ENCODE measurements at regions not wholly inside any gene's neighbourhood (a gene's known extent, or its start where the extent isn't known, plus 50 kb on each side); places are given as distances from the start of the nearest gene placed in this dataset.

- TF ChIP-seq KAT7 (CRISPR knock-in tag; IDR thresholded peaks at IDR 0.05; ENCODE audit: borderline replicate concordance) (no peak), ZNF695 (CRISPR knock-in tag; IDR thresholded peaks at IDR 0.05) (no peak), ZNF436 (CRISPR knock-in tag; IDR thresholded peaks at IDR 0.05) (no peak), TAF9B (IDR thresholded peaks at IDR 0.05; ENCODE audit: partially characterized antibody) (peak; percentile 33), ZFX (CRISPR knock-in tag; IDR thresholded peaks at IDR 0.05) (no peak), RUNX1 (IDR thresholded peaks at IDR 0.05; ENCODE audit: low read depth) (no peak), POLR2H (tag; IDR thresholded peaks at IDR 0.05; ENCODE audit: low read depth) (peak; percentile 12; the same call in 1 of the 2 replicates), ZNF551 (CRISPR knock-in tag; IDR thresholded peaks at IDR 0.05) (no peak)
- TF ChIP-seq, protein P1, sequence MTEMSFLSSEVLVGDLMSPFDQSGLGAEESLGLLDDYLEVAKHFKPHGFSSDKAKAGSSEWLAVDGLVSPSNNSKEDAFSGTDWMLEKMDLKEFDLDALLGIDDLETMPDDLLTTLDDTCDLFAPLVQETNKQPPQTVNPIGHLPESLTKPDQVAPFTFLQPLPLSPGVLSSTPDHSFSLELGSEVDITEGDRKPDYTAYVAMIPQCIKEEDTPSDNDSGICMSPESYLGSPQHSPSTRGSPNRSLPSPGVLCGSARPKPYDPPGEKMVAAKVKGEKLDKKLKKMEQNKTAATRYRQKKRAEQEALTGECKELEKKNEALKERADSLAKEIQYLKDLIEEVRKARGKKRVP (CRISPR knock-in tag; IDR thresholded peaks at IDR 0.05) = no peak
- TF ChIP-seq, protein P2, sequence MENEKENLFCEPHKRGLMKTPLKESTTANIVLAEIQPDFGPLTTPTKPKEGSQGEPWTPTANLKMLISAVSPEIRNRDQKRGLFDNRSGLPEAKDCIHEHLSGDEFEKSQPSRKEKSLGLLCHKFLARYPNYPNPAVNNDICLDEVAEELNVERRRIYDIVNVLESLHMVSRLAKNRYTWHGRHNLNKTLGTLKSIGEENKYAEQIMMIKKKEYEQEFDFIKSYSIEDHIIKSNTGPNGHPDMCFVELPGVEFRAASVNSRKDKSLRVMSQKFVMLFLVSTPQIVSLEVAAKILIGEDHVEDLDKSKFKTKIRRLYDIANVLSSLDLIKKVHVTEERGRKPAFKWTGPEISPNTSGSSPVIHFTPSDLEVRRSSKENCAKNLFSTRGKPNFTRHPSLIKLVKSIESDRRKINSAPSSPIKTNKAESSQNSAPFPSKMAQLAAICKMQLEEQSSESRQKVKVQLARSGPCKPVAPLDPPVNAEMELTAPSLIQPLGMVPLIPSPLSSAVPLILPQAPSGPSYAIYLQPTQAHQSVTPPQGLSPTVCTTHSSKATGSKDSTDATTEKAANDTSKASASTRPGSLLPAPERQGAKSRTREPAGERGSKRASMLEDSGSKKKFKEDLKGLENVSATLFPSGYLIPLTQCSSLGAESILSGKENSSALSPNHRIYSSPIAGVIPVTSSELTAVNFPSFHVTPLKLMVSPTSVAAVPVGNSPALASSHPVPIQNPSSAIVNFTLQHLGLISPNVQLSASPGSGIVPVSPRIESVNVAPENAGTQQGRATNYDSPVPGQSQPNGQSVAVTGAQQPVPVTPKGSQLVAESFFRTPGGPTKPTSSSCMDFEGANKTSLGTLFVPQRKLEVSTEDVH (IDR thresholded peaks at IDR 0.05; ENCODE audit: low read depth, partially characterized antibody) = no peak
- TF ChIP-seq, protein P3, sequence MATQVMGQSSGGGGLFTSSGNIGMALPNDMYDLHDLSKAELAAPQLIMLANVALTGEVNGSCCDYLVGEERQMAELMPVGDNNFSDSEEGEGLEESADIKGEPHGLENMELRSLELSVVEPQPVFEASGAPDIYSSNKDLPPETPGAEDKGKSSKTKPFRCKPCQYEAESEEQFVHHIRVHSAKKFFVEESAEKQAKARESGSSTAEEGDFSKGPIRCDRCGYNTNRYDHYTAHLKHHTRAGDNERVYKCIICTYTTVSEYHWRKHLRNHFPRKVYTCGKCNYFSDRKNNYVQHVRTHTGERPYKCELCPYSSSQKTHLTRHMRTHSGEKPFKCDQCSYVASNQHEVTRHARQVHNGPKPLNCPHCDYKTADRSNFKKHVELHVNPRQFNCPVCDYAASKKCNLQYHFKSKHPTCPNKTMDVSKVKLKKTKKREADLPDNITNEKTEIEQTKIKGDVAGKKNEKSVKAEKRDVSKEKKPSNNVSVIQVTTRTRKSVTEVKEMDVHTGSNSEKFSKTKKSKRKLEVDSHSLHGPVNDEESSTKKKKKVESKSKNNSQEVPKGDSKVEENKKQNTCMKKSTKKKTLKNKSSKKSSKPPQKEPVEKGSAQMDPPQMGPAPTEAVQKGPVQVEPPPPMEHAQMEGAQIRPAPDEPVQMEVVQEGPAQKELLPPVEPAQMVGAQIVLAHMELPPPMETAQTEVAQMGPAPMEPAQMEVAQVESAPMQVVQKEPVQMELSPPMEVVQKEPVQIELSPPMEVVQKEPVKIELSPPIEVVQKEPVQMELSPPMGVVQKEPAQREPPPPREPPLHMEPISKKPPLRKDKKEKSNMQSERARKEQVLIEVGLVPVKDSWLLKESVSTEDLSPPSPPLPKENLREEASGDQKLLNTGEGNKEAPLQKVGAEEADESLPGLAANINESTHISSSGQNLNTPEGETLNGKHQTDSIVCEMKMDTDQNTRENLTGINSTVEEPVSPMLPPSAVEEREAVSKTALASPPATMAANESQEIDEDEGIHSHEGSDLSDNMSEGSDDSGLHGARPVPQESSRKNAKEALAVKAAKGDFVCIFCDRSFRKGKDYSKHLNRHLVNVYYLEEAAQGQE (IDR thresholded peaks at IDR 0.05; ENCODE audit: borderline replicate concordance) = peak; percentile 13; the same call in 1 of the 2 replicates
- TF ChIP-seq, protein P3 (CRISPR knock-in tag; IDR thresholded peaks at IDR 0.05; ENCODE audit: low read depth) = no peak
- TF ChIP-seq, protein P4, sequence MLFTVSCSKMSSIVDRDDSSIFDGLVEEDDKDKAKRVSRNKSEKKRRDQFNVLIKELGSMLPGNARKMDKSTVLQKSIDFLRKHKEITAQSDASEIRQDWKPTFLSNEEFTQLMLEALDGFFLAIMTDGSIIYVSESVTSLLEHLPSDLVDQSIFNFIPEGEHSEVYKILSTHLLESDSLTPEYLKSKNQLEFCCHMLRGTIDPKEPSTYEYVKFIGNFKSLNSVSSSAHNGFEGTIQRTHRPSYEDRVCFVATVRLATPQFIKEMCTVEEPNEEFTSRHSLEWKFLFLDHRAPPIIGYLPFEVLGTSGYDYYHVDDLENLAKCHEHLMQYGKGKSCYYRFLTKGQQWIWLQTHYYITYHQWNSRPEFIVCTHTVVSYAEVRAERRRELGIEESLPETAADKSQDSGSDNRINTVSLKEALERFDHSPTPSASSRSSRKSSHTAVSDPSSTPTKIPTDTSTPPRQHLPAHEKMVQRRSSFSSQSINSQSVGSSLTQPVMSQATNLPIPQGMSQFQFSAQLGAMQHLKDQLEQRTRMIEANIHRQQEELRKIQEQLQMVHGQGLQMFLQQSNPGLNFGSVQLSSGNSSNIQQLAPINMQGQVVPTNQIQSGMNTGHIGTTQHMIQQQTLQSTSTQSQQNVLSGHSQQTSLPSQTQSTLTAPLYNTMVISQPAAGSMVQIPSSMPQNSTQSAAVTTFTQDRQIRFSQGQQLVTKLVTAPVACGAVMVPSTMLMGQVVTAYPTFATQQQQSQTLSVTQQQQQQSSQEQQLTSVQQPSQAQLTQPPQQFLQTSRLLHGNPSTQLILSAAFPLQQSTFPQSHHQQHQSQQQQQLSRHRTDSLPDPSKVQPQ (CRISPR knock-in tag; IDR thresholded peaks at IDR 0.05; ENCODE audit: borderline replicate concordance) = 0 out of 2 replicates have a peak, but pooled peaks have one; percentile 30
Measured at GRCh38 chr9:14522627-14523379, 170.4 kb downstream of the ZDHHC21 start (continued).

Data from K562 (cell line).